Upper lobe of right lung (tissue), 1 donor: ENCODE measurements at regions not wholly inside any gene's neighbourhood (a gene's known extent, or its start where the extent isn't known, plus 50 kb on each side); places are given as distances from the start of the nearest gene placed in this dataset.
A peak's percentile ranks its signal among the peaks of the same experiment; 100 is the strongest.

Source experiments
- ATAC-seq: fragments of 200-7000 bp; cut with Tn5 transposase; one replicate; pipeline ENCODE4 v1.9.1; 2020; ENCODE audit warnings: mild to moderate bottlenecking, moderate library complexity
- DNase-seq: peaks from one replicate; pipeline ENCODE4 v3.0.0-alpha.2; 2020
- H3K27ac ChIP-seq: fragments of 200-600 bp; one replicate; pipeline ENCODE4 v1.8.0; 2022
- H3K27me3 ChIP-seq: fragments of 200-600 bp; one replicate; pipeline ENCODE4 v1.8.0; 2022; ENCODE audit warnings: mild to moderate bottlenecking
- H3K36me3 ChIP-seq: fragments of 200-600 bp; one replicate; pipeline ENCODE4 v1.8.0; 2022
- H3K4me1 ChIP-seq: fragments of 200-600 bp; one replicate; pipeline ENCODE4 v1.8.0; 2022
- H3K4me3 ChIP-seq: fragments of 200-600 bp; one replicate; pipeline ENCODE4 v1.8.0; 2022; ENCODE audit warnings: mild to moderate bottlenecking
- H3K9me3 ChIP-seq: fragments of 200-600 bp; one replicate; pipeline ENCODE4 v1.8.0; 2022
- intact Hi-C: fragments of 100-400 bp; cut with DNase I; formaldehyde crosslinking; loops from one replicate; pipeline ENCODE4 v1.11.0; 2022
- TF ChIP-seq, protein P1 (sequence below): fragments of 200-600 bp; IDR thresholded peaks from one replicate; pipeline ENCODE4 v1.8.0; 2022; ENCODE audit warnings: antibody characterized with exemption
- donor health status: DM: no; HTN: yes; CAD: no; lungs with severe emphysema.

DNA sequence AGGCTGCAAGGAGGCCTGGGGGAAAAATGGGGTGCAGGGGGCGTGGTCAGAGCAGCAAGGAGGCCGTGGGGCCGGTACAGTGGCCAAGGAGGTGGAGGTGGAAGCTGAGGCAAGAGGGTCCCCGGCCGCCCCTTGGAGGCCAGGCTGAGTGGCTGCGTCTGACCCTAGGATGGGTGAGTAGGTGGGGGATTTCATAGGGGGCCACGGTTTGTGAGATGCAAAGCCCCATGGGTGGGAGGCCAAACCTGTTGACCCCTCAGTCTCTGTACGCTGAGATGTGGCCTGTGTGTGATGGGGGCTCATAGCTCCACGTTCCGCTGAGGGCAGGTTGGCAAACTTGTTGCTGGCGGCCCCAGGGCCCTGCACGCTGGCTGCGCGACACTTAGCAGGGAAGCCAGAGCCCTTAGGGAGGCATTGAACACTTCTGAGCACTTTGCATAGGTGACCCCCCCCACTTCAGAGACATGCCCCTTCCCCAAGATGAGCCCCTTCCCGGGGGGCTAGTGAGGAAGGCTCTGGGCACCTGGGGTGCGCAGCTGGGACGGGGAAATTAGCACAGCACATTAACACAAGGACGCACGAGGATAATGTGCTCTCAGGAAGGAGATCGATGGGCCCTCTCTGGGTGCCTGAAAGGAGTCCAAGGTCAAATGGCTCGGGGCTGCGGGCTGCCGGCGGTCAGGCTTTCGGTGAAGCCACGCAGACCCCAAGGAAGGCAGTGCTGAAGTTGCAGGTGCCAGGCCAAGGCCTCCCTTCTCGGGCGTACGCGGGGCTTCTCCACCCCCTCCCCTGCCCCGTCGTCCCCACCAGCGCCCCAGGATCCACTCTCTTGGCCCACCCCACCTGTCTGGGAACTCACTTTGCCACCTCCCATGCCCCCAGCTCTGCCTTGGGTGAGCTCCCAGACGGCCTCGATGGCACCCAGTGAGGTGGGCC, 107.4 kb downstream of the HMX1 start:
- ATAC-seq (no peak), DNase-seq (peak; percentile 58)
- H3K36me3 ChIP-seq: no peaks in the 10 kb centered on the region

DNA sequence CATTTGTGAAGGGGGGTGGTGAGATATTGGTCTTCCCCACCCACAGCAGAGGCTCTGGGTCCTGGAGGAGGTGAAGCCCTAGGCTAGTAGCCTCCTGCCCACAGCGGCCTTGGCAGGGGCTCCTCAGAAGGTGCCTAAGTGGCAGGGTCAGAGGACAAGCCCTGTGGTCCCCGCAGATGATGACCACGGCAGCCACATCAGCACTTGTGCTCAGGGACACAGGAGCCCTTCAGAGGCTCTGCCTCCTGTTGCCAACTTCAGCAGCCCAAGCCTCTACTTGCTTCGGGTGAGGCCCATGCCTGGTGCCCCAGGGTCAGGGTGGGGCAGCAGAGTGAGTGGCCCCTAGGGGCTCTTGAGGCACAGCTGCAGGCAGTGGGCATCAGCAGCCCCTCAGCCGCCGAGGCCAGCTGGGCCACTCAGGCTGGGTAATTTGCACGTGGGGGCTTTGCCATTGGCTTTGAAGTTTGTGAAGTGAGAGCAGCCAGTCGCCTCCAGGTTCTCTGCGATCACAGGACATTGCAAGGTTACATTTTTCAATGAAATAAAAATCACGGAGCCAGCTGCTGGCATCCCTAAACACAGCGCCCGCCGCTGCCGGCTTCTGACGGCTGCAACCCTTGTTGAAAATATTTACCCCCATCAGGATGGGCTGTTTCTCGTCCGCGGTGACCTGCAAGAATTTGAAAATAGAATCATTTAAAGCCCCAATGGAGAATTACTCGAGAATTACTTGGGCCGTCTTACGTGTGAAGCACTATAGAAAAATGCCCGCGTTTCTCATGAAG, 108.5 kb downstream of the HMX1 start:
- intact Hi-C loops: no loop called here
- TF ChIP-seq, protein P1, sequence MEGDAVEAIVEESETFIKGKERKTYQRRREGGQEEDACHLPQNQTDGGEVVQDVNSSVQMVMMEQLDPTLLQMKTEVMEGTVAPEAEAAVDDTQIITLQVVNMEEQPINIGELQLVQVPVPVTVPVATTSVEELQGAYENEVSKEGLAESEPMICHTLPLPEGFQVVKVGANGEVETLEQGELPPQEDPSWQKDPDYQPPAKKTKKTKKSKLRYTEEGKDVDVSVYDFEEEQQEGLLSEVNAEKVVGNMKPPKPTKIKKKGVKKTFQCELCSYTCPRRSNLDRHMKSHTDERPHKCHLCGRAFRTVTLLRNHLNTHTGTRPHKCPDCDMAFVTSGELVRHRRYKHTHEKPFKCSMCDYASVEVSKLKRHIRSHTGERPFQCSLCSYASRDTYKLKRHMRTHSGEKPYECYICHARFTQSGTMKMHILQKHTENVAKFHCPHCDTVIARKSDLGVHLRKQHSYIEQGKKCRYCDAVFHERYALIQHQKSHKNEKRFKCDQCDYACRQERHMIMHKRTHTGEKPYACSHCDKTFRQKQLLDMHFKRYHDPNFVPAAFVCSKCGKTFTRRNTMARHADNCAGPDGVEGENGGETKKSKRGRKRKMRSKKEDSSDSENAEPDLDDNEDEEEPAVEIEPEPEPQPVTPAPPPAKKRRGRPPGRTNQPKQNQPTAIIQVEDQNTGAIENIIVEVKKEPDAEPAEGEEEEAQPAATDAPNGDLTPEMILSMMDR: no peak
- H3K4me3 ChIP-seq: no peak overlapping the region
- DNase-seq (peak; percentile 48), ATAC-seq (no peak)
- no peaks in the 10 kb centered on the region for H3K36me3 ChIP-seq
- H3K4me1 ChIP-seq: no peaks in the 10 kb centered on the region
- H3K9me3 ChIP-seq: no peaks in the 10 kb centered on the region
- H3K27ac ChIP-seq: no peak overlapping the region
- peaks cover 4% of the 10 kb centered on the region for H3K27me3 ChIP-seq

More for the DNA sequence above, 107.4 kb downstream of the HMX1 start:
- H3K4me1 ChIP-seq: no peaks in the 10 kb centered on the region
- no peak overlapping the region for H3K27ac ChIP-seq
- TF ChIP-seq, protein P1: no peak
- no peaks in the 10 kb centered on the region for H3K9me3 ChIP-seq
- intact Hi-C loops: no loop called here
- peaks cover 4% of the 10 kb centered on the region for H3K27me3 ChIP-seq
- H3K4me3 ChIP-seq: no peak overlapping the region

DNA sequence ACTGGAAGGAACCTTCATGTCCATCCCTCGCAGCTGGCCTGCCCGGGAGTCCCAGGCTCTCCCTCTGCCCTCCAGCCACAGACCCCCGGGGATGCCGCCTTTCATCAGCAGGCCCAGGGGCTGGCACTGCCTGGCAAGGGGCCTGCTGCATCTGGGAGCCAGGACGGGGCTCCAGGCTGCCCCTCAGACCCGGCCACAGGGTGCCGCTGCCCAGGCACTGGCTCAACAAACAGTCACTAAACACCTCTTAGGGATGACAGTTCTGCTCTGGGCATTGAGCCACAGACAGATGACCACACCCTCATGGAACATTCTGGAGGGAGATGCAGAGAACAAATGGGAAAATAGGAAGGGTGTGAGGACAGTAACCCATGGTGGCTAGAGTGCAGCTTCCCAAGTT, 109.3 kb downstream of the HMX1 start:
- TF ChIP-seq, protein P1: no peak
- intact Hi-C loops: no loop called here
- H3K4me1 ChIP-seq: no peaks in the 10 kb centered on the region
- H3K4me3 ChIP-seq: no peak overlapping the region
- peak; percentile 42 for DNase-seq
- H3K27ac ChIP-seq: no peak overlapping the region
- H3K27me3 ChIP-seq: peaks cover 4% of the 10 kb centered on the region
- no peaks in the 10 kb centered on the region for H3K9me3 ChIP-seq
- ATAC-seq: no peak
- no peaks in the 10 kb centered on the region for H3K36me3 ChIP-seq

DNA sequence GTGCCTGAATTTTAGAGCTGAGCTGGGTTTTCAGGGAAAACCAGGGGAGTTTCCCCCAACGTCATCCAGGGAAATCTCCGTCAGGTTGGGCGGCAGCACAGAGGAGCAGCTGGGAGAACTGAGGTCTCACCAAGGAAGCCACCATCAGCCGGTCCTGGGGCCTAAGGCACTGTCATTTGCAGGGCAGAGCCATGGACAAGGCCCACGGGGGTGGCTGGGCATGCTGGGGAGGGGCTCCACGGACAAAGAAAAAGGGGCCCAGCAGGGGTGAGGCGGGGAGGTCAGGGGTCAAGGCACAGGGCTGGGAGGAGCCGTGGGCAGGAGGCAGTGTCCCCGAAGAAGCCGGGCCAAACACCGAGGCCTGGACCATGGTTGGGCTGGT, 109.8 kb downstream of the HMX1 start:
- TF ChIP-seq, protein P1: no peak
- Histone ChIP-seq H3K27me3 (peaks cover 4% of the 10 kb centered on the region), H3K9me3 (no peaks in the 10 kb centered on the region), H3K4me1 (no peaks in the 10 kb centered on the region), H3K36me3 (no peaks in the 10 kb centered on the region), H3K27ac (no peak overlapping the region), H3K4me3 (no peak overlapping the region)
- DNase-seq (peak; percentile 48), ATAC-seq (no peak)
- intact Hi-C loops: no loop called here

DNA sequence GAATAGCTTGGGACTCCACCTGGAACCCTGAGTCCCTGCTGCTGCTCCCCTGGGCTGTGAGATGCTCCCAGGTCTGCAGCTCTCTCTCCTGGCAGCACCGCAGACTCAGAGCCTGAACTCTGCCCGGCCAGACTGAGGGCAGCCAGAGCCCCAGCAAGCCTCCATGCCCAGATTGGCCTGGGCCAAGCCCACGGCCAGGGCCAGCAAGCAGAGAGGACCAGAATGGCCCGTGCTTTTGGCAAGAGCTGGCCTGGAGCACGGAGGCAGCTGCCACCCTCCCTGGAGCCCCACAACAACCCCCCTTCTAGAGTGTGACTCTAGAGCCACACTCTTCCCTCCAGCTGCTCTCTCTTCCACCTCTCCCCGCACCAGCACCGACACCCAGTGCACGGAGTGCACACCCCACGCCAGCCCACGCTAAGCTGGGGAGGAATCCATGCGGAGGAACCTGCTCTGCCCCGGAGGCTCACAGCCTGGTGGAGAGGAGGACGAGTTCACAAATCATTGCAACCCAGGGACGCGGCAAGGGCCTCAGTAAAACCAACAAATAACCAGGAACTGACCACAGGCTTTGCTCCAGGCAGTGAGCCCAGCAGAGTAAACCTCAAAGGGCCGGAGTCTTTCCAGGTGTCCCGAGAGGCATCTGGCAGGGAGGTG, 110.3 kb downstream of the HMX1 start:
- H3K36me3 ChIP-seq: no peaks in the 10 kb centered on the region
- DNase-seq: peak; percentile 53
- TF ChIP-seq, protein P1: no peak
- H3K27ac ChIP-seq: no peak overlapping the region
- peaks cover 4% of the 10 kb centered on the region for H3K27me3 ChIP-seq
- H3K4me1 ChIP-seq: no peaks in the 10 kb centered on the region
- intact Hi-C loops: no loop called here
- no peak for ATAC-seq
- H3K9me3 ChIP-seq: no peaks in the 10 kb centered on the region
- H3K4me3 ChIP-seq: no peak overlapping the region
